Muscle of leg (tissue), 3 donors: ENCODE measurements at regions not wholly inside any gene's neighbourhood (a gene's known extent, or its start where the extent isn't known, plus 50 kb on each side); places are given as distances from the start of the nearest gene placed in this dataset.

Source experiments
- DNase-seq: peaks from one replicate; pipeline ENCODE4 v3.0.0; 2013
- H3K27ac ChIP-seq: one replicate; pipeline ENCODE4 v1.5.1; 2013; ENCODE audit warnings: mild to moderate bottlenecking, low read length, control low read depth
- H3K27me3 ChIP-seq: one replicate; pipeline ENCODE4 v1.6.1; 2013; ENCODE audit warnings: low read length; ENCODE audit not compliant: control insufficient read depth, insufficient read depth
- H3K36me3 ChIP-seq: one replicate; pipeline ENCODE4 v1.6.1; 2013; ENCODE audit warnings: low read length; ENCODE audit not compliant: control insufficient read depth, insufficient read depth
- H3K4me1 ChIP-seq: one replicate; pipeline ENCODE4 v1.6.1; 2013; ENCODE audit warnings: low read length; ENCODE audit not compliant: control insufficient read depth, insufficient read depth
- H3K4me3 ChIP-seq: one replicate; pipeline ENCODE4 v1.5.1; 2013; ENCODE audit warnings: low read length, control low read depth
- H3K9me3 ChIP-seq: replicated peaks from 2 replicates; pipeline ENCODE4 v1.6.1; 2013; ENCODE audit warnings: low read depth, low read length; ENCODE audit not compliant: control insufficient read depth
- WGBS: methylation state at CpG from one replicate; pipeline ENCODE4 v1.1.5; 2013; ENCODE audit warnings: missing lambda C conversion rate; ENCODE audit not compliant: insufficient coverage; 5-methylcytosine and 5-hydroxymethylcytosine counted together

DNA sequence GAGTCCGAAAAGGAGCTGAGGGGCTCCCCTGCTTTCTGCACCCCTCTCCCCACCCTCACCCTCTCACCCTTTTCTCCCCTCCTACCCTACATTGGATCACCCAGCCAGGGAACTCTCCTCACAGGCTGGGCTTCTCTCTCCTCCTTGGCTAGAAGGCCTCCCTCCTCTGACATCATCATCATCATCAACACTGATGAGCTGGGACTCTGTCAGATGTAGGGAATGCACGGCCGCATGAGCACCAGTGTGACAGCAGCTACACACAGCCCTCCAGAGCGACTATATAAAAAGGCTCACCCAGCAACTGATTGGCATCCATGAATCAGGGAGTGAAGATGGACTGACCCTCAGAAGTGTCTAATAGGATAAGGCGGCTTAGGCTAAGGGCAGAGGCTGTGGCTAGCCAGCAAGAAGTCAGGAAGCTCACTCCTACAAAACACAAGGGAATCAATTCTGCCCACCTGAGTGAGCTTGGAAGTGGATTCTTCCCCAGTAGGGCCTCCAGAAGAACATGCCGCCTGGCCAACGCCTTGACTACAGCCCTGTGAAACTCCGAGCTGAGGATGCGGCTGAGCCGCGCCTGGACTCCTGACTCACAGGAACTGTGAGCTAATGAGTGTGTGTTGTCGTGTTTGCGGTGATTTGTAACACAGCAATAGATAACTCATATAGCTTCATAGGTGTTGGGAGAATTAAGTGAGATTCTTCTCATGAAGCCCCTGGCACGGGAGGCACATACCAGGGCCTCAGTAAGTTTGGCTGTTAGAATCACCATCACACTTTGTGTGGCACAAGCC, 147.6 kb downstream of the FAM43A start:
- Histone ChIP-seq H3K4me1 (no peaks in the 10 kb centered on the region), H3K27ac (no peak overlapping the region), H3K36me3 (no peaks in the 10 kb centered on the region), H3K27me3 (peaks cover 4% of the 10 kb centered on the region), H3K4me3 (no peak overlapping the region), H3K9me3 (no peaks in the 10 kb centered on the region)
- WGBS, result 88% methylated on average over 4 of the region's 14 CpGs
- no peak for DNase-seq

DNA sequence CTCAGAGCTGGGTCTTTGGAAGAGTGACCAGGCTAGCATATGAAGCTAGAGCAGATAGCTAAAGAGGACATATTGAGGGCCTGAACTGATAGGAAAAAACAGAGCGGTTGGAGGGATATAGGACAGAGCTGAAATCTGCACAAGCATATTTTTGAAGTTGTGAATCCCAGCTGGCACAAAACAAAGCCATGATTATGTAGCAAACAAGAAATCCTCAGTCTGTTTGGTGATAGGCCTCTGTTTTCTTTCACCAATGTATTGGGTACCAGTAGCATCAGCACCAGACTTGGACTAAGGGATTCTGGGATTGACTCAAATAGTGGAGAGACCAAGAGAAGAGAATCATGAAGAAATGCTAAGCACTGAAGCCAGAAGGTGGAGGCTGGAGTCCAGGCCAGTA, 151.0 kb downstream of the FAM43A start:
- no peak for DNase-seq
- 90% methylated on average over 1 of the region's 1 CpG for WGBS
- Histone ChIP-seq H3K4me3 (no peak overlapping the region), H3K27me3 (peaks cover 4% of the 10 kb centered on the region), H3K27ac (no peak overlapping the region), H3K9me3 (no peaks in the 10 kb centered on the region), H3K4me1 (no peaks in the 10 kb centered on the region), H3K36me3 (no peaks in the 10 kb centered on the region)

DNA sequence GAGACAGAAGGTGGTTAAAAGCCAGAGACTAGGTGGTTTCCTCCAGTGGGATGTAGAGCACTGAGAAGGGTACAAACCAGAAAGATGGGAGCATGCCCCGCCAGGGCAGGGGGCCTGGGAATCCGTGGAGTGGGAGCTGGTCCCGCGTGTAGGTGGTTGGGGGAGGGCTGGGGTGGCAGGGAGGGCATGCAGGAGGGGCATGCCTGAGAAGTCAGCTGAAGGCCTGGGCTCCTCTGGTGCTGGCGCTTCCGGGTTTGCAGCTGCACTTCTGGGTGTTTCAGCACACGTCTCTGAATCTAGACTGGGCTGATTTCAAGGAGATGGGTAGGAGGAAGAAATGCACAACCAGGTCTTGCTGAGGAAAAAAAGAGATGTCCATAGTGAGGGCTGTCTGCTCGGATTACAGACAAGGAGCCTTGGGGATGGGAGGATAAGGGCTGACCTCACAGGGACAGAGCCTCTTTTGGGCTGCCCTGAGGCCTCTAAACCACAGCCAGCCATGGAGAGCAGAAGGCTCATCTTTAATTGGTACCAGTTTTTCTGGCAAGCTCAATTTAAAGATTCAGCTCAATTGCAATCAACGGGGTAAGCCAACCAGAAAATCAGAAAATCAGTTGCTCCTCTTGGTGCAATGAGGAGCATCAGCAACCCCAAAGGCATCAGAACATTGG, 151.9 kb downstream of the FAM43A start:
- H3K4me1 ChIP-seq, result no peaks in the 10 kb centered on the region
- H3K9me3 ChIP-seq, result no peaks in the 10 kb centered on the region
- H3K4me3 ChIP-seq, result no peak overlapping the region
- H3K27ac ChIP-seq, result no peak overlapping the region
- WGBS, result 84% methylated on average over 9 of the region's 9 CpGs
- H3K27me3 ChIP-seq, result peaks cover 4% of the 10 kb centered on the region
- no peaks in the 10 kb centered on the region for H3K36me3 ChIP-seq
- no peak for DNase-seq

DNA sequence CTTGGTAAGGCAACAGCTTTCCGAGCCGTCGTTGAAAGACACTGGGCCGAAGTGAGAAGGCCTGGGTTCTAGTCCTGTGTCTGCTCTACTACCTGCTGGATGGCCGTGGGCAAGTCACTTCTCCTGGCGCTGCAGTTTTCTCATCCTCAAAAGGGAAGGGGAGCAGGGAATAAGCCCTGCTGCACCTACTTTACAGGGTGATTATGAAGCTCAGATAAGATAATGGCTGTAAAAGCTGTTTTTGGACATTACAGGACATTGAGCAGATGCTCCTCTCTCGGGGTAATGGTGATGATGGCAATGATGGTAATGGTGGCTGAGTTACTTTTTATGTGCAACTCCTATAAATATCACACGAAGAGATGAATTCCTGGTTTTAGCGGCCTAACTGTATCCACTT, 152.6 kb downstream of the FAM43A start:
- DNase-seq, result no peak
- no peak overlapping the region for H3K27ac ChIP-seq
- peaks cover 4% of the 10 kb centered on the region for H3K27me3 ChIP-seq
- no peaks in the 10 kb centered on the region for H3K9me3 ChIP-seq
- no peaks in the 10 kb centered on the region for H3K4me1 ChIP-seq
- H3K36me3 ChIP-seq, result no peaks in the 10 kb centered on the region
- 94% methylated on average over 3 of the region's 9 CpGs for WGBS
- H3K4me3 ChIP-seq, result no peak overlapping the region

DNA sequence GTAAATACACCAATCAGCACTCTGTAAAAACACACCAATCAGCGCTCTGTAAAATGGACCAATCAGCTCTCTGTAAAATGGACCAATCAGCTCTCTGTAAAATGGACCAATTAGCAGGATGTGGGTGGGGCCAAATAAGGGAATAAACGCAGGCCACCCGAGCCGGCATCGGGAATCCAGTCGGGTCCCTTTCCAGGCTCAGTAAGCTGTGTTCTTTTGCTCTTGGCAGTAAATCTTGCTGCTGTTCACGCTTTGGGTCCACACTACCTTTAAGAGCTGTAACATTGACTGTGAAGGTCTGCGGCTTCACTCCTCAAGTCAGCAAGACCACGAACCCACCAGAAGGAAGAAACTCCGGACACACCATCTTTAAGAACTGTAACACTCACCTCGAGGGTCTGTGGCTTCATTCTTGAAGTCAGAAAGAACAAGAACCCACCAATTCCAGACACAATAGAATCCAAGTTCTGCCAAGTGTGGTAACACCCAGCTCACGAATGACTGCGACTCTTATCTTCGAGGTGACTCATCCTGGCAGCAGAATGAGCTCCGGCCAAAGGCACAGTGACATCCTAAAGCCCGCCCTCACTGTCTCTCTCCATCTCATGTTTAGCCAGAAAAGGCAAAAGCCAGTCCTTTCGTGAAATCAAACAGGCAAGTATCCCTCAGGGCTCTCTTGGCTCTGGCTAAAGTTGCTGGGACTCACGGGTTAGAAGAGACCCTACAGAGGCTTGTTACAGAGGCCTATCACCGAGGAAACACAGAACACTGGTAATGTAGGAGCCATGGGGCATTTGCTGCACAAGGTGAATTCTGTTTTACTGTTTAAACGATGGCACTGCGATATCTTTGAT, 155.2 kb downstream of the FAM43A start:
- no peak overlapping the region for H3K27ac ChIP-seq
- no peak overlapping the region for H3K4me3 ChIP-seq
- no peaks in the 10 kb centered on the region for H3K9me3 ChIP-seq
- H3K4me1 ChIP-seq, result no peaks in the 10 kb centered on the region
- DNase-seq, result no peak
- no peaks in the 10 kb centered on the region for H3K36me3 ChIP-seq
- 78% methylated on average over 18 of the region's 21 CpGs for WGBS
- H3K27me3 ChIP-seq, result no peaks in the 10 kb centered on the region

GRCh38 chr3:194841515-194841841, 155.8 kb downstream of the FAM43A start:
- Histone ChIP-seq H3K4me1 (no peaks in the 10 kb centered on the region), H3K36me3 (no peaks in the 10 kb centered on the region), H3K27me3 (no peaks in the 10 kb centered on the region), H3K4me3 (no peak overlapping the region), H3K9me3 (no peaks in the 10 kb centered on the region), H3K27ac (no peak overlapping the region)
- WGBS, result no CpG with 5 or more reads among the region's 2 CpGs
- DNase-seq, result no peak

- WGBS, result 71% methylated on average over 7 of the region's 8 CpGs
- Histone ChIP-seq H3K4me1 (no peaks in the 10 kb centered on the region), H3K9me3 (no peaks in the 10 kb centered on the region), H3K4me3 (no peak overlapping the region), H3K27me3 (no peaks in the 10 kb centered on the region), H3K36me3 (no peaks in the 10 kb centered on the region), H3K27ac (no peak overlapping the region)
- DNase-seq, result no peak
These were observed 157.9 kb downstream of the FAM43A start for GRCh38 chr3:194843556-194843955.

- H3K36me3 ChIP-seq, result no peaks in the 10 kb centered on the region
- WGBS, result 67% methylated on average over 2 of the region's 3 CpGs
These were observed 158.4 kb downstream of the FAM43A start for GRCh38 chr3:194844046-194844445.

DNA sequence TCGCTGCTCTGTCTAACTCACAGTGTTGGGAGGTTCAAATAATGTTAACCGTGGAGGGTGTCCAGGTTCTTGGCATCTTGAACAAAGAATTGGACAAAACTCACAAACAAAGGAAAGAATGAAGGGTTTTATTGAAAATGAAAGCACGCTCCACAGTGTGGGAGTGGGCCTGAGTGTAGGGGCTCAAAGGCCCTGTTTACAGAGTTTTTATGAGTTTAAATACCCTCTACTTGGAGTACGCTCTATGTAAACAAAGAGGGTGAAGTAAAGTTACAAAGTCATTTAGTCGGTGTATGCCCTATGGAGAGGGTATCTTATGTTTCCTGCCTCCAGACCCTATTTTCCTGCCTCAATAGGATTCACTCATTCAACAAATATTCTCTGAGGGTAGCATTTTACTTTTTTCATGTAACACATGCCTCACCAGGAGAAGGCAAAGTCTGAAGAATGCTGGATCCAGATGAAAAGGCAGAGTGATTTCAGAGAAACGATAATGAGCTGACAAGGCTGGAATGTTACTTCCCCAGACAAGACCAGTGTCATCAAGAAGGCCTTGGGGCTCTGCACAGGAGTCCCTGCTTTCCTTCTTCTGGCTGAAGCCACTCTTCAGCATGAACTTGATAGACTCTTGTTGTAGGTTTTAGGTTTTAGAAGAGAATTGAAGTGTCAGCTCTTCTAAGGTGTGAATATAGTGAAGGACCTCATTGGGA, 163.6 kb downstream of the FAM43A start:
- no peaks in the 10 kb centered on the region for H3K36me3 ChIP-seq
- DNase-seq, result peak; percentile 18
- H3K9me3 ChIP-seq, result no peaks in the 10 kb centered on the region
- no peaks in the 10 kb centered on the region for H3K27me3 ChIP-seq
- peaks cover 12% of the 10 kb centered on the region for H3K4me1 ChIP-seq
- 57% methylated on average over 1 of the region's 6 CpGs for WGBS
- no peak overlapping the region for H3K27ac ChIP-seq
- no peak overlapping the region for H3K4me3 ChIP-seq

More at GRCh38 chr3:194844046-194844445, 158.4 kb downstream of the FAM43A start:
- Histone ChIP-seq H3K27ac (no peak overlapping the region), H3K9me3 (no peaks in the 10 kb centered on the region), H3K27me3 (no peaks in the 10 kb centered on the region), H3K4me1 (no peaks in the 10 kb centered on the region), H3K4me3 (no peak overlapping the region)
- DNase-seq, result no peak

DNA sequence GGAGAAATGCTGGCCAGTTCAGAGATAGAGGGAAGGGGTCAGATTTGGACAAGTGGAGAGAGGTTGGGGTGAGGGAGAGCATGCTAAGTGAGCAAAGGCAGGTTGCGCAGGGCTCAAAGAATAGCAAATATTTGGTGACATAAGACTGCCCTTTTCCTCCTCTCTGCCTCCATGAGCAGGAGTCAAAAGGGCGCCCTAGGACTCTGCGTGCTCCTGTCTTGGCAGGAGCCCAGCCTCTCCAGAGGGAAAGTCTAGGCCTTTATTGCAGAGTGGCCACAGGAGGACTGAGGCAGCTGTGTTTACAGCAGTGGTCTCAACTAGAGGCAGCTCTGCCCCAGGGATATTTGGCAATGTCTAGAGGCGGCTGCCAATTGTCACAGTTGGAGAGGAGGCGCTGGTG, 165.6 kb downstream of the FAM43A start:
- 48% methylated on average over 2 of the region's 5 CpGs for WGBS

More for the DNA sequence above, 165.6 kb downstream of the FAM43A start:
- DNase-seq, result no peak
- Histone ChIP-seq H3K4me3 (no peak overlapping the region), H3K36me3 (no peaks in the 10 kb centered on the region), H3K27ac (no peak overlapping the region), H3K9me3 (no peaks in the 10 kb centered on the region), H3K27me3 (no peaks in the 10 kb centered on the region), H3K4me1 (peaks cover 19% of the 10 kb centered on the region)
